ENCODE measurements at regions not wholly inside any gene's neighbourhood (a gene's known extent, or its start where the extent isn't known, plus 50 kb on each side); places are given as distances from the start of the nearest gene placed in this dataset.

DNA sequence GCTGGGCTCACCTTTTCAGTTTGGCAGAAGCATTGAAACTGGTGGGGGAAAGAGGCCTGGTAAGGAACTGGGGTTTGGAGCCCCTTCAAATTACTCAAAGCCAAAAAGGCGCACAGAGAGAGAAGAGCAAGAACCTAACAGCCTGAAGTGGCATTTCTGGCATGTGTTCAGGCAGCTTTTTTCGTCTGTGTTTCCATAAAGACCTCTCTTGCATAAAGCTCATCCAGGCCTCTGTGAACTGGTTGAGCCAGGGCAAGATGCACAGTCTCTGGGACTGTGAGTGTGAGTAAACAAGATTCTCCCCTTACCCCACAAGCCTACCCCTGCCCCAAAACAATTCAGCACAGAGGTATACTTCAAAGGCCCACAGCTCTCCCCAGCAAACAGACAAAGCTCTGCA lies 167.8 kb downstream of the QRSL1 start:
- H3K14ac ChIP-seq (ENCODE audit: insufficient read depth, low read length), result no peak overlapping the region
- no peaks in the 10 kb centered on the region for H3K79me1 ChIP-seq (ENCODE audit: insufficient read depth, low read depth, low read length, poor library complexity, severe bottlenecking)
- H3K56ac ChIP-seq (ENCODE audit: insufficient read length, low read depth, low read length), result no peak overlapping the region
- no peak overlapping the region for H2BK20ac ChIP-seq (ENCODE audit: low read depth, low read length, poor library complexity, severe bottlenecking)
- H4K91ac ChIP-seq (ENCODE audit: insufficient read length, low read depth, low read length), result no peak overlapping the region
- H2AK5ac ChIP-seq (ENCODE audit: insufficient read length, low read length), result no peak overlapping the region
- no peaks in the 10 kb centered on the region for H4K20me1 ChIP-seq (ENCODE audit: control insufficient read depth, insufficient read depth, insufficient read length)
- H2BK5ac ChIP-seq (ENCODE audit: insufficient read length, low read length), result no peak overlapping the region
- H4K5ac ChIP-seq (ENCODE audit: insufficient read length, low read depth, low read length), result no peak overlapping the region
- DNase-seq, result no peak
- H3K79me2 ChIP-seq (ENCODE audit: insufficient read depth, low read length), result no peaks in the 10 kb centered on the region
- no peaks in the 10 kb centered on the region for H3K9me3 Mint-ChIP-seq
- peaks cover 2% of the 10 kb centered on the region for H3K27me3 Mint-ChIP-seq (ENCODE audit: low read depth)
- H3K23ac ChIP-seq (ENCODE audit: insufficient read length, low read depth, low read length), result no peak overlapping the region
- no peaks in the 10 kb centered on the region for H3K23me2 ChIP-seq (ENCODE audit: insufficient read length, low read depth, low read length, poor library complexity, severe bottlenecking)
- no peak overlapping the region for H3K4me2 ChIP-seq (ENCODE audit: insufficient read depth, insufficient read length, low read length)
- peaks cover 17% of the 10 kb centered on the region for H3K4me1 ChIP-seq (ENCODE audit: insufficient read depth, low read length)
- no peak overlapping the region for H3K27ac ChIP-seq (ENCODE audit: insufficient read length, low read depth, low read length)
- no peak overlapping the region; a peak in 1 of 7 replicates for H3K27ac Mint-ChIP-seq
- H3K9ac ChIP-seq (ENCODE audit: extremely low read depth, insufficient read length, low read length), result no peak overlapping the region
- no peak overlapping the region for H3K18ac ChIP-seq (ENCODE audit: insufficient read length, low read depth, low read length)
- H3K4me3 Mint-ChIP-seq, result no peak overlapping the region
- no peak overlapping the region for H2AFZ ChIP-seq (ENCODE audit: low read length)
- WGBS (ENCODE audit: extremely low coverage, insufficient read length, low lambda C conversion rate), result no CpG with 5 or more reads among the region's 2 CpGs
- no peaks in the 10 kb centered on the region for H3K36me3 Mint-ChIP-seq (ENCODE audit: insufficient read depth in 1 of 3, low read depth in 3 of 3)
- no peak overlapping the region for H2BK12ac ChIP-seq (ENCODE audit: insufficient read length, low read depth, low read length)
- no peaks in the 10 kb centered on the region for H3K9me3 ChIP-seq (ENCODE audit: control insufficient read depth, low read depth, low read length)
- no peaks in the 10 kb centered on the region for H3K27me3 ChIP-seq (ENCODE audit: insufficient read depth, low read length)
- H4K8ac ChIP-seq (replicated peaks; ENCODE audit: insufficient read length, low read depth, low read length), result no peak overlapping the region
- H2BK120ac ChIP-seq (ENCODE audit: low read depth, low read length, poor library complexity, severe bottlenecking), result no peak overlapping the region
- no peak overlapping the region for H2BK15ac ChIP-seq (ENCODE audit: low read depth, low read length)
- H3K4me1 Mint-ChIP-seq, result peaks cover 45 to 46% of the 10 kb centered on the region in 2 experiments
- no peak overlapping the region for H3T11ph ChIP-seq (ENCODE audit: low read length)
- TF ChIP-seq, protein P1, sequence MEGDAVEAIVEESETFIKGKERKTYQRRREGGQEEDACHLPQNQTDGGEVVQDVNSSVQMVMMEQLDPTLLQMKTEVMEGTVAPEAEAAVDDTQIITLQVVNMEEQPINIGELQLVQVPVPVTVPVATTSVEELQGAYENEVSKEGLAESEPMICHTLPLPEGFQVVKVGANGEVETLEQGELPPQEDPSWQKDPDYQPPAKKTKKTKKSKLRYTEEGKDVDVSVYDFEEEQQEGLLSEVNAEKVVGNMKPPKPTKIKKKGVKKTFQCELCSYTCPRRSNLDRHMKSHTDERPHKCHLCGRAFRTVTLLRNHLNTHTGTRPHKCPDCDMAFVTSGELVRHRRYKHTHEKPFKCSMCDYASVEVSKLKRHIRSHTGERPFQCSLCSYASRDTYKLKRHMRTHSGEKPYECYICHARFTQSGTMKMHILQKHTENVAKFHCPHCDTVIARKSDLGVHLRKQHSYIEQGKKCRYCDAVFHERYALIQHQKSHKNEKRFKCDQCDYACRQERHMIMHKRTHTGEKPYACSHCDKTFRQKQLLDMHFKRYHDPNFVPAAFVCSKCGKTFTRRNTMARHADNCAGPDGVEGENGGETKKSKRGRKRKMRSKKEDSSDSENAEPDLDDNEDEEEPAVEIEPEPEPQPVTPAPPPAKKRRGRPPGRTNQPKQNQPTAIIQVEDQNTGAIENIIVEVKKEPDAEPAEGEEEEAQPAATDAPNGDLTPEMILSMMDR (conservative IDR thresholded peaks at IDR 0.05), result no peak
- no peak overlapping the region for H3K4ac ChIP-seq (ENCODE audit: low read depth, low read length)

Data from H9 (cell line).